ENCODE measurements at regions not wholly inside any gene's neighbourhood (a gene's known extent, or its start where the extent isn't known, plus 50 kb on each side); places are given as distances from the start of the nearest gene placed in this dataset.

DNA sequence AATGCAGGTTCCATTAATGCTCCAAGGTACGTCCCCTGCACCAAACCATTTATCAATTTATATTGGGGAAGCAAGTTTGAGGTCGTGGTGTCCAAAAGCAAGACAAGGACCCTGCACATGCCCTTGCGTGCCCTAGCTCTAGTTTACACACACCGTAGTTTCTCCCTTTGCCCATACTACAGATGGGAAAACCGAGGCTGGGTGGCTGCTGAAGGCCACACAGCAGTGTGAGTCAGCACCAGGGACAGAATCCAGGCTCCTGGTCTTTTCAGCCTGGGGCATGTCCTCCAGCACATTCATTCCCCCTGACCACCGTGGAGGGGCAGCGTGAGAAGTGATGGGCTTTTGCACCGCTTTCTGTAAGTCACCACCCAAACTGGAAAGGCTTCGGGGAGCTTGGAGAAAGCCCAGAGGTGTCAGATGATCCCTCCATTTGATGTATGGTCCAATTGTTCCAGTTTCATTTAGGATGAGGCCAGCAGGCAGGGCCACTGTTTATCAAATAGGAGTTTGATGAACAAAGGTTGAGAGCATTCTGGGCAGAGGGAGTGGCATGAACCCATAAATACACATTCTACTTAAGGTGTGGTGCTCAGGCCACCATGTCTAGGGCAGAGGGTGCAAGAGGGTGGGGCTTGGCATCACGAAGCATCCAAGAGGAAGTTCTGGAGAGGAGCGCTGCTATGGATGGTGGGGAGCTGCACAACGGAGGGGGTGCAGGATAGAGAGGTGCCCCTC is 274.1 kb downstream of the HAUS1 start:
- intact Hi-C loops (cut with DNase I): no loop called here

GRCh38 chr18:46378864-46379207 is 274.7 kb downstream of the HAUS1 start:
- intact Hi-C loops (cut with DNase I): no loop called here
- TF ChIP-seq POLR2AphosphoS5 (IDR thresholded peaks at IDR 0.05; ENCODE audit: insufficient read depth in 1 of 2, low read depth in 1 of 2): no peak
- TF ChIP-seq, protein P1, sequence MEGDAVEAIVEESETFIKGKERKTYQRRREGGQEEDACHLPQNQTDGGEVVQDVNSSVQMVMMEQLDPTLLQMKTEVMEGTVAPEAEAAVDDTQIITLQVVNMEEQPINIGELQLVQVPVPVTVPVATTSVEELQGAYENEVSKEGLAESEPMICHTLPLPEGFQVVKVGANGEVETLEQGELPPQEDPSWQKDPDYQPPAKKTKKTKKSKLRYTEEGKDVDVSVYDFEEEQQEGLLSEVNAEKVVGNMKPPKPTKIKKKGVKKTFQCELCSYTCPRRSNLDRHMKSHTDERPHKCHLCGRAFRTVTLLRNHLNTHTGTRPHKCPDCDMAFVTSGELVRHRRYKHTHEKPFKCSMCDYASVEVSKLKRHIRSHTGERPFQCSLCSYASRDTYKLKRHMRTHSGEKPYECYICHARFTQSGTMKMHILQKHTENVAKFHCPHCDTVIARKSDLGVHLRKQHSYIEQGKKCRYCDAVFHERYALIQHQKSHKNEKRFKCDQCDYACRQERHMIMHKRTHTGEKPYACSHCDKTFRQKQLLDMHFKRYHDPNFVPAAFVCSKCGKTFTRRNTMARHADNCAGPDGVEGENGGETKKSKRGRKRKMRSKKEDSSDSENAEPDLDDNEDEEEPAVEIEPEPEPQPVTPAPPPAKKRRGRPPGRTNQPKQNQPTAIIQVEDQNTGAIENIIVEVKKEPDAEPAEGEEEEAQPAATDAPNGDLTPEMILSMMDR (IDR thresholded peaks at IDR 0.05): no peak
- TF ChIP-seq POLR2A (IDR thresholded peaks at IDR 0.05): no peak

More for the DNA sequence above, 274.1 kb downstream of the HAUS1 start:
- DNase-seq (ENCODE audit: extremely low spot score in 2 of 2): no peak
- Histone ChIP-seq H3K4me3 (no peak overlapping the region), H3K4me1 (no peaks in the 10 kb centered on the region), H3K9me3 (no peaks in the 10 kb centered on the region), H3K27ac (no peak overlapping the region), H3K36me3 (no peaks in the 10 kb centered on the region), H3K27me3 (no peaks in the 10 kb centered on the region)
- TF ChIP-seq, protein P1 (IDR thresholded peaks at IDR 0.05): no peak
- TF ChIP-seq POLR2AphosphoS5 (IDR thresholded peaks at IDR 0.05; ENCODE audit: insufficient read depth in 1 of 2, low read depth in 1 of 2) (no peak), POLR2A (IDR thresholded peaks at IDR 0.05) (no peak)

DNA sequence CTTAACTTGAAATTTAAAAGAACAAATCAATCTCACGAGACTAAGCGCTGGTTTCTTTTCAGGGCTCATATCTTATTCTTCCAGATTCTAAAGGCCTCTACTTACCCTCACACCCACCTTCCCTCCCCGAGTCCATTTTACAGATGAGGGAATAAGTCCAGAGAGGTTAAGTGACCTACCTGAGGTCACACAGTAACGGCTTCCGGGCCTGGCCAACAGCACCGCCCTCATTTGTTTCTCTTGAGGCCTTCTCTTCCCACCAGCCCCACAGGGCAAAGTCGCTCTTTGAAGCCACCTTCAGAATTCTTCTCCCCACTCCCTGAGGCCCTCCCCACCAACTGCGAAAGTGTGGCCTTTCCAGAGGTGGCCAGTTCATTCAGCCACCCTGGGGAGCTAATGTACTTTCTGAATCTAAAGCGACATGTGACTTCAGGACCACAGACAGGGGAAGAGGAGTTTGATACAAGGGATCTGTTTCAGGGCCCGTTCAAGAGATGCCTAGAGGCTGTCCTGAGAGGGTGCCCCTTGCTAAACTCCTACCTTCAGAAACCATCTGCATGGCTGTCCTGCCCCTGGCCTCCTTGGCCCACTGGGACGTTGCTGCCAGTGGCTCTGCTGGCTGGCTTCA is 275.3 kb downstream of the HAUS1 start:
- Histone ChIP-seq H3K9me3 (no peaks in the 10 kb centered on the region), H3K27ac (no peak overlapping the region), H3K36me3 (no peaks in the 10 kb centered on the region), H3K4me1 (no peaks in the 10 kb centered on the region), H3K27me3 (no peaks in the 10 kb centered on the region), H3K4me3 (no peak overlapping the region)
- no peak for TF ChIP-seq POLR2A (IDR thresholded peaks at IDR 0.05)
- no peak for TF ChIP-seq POLR2AphosphoS5 (IDR thresholded peaks at IDR 0.05; ENCODE audit: insufficient read depth in 1 of 2, low read depth in 1 of 2)
- TF ChIP-seq, protein P1 (IDR thresholded peaks at IDR 0.05): no peak
- DNase-seq (ENCODE audit: extremely low spot score in 2 of 2): no peak
- intact Hi-C loops (cut with DNase I): no loop called here

More at GRCh38 chr18:46378864-46379207, 274.7 kb downstream of the HAUS1 start:
- no peak overlapping the region for H3K27ac ChIP-seq
- no peaks in the 10 kb centered on the region for H3K27me3 ChIP-seq
- no peaks in the 10 kb centered on the region for H3K36me3 ChIP-seq
- no peak for DNase-seq (ENCODE audit: extremely low spot score in 2 of 2)
- H3K4me3 ChIP-seq: no peak overlapping the region
- no peaks in the 10 kb centered on the region for H3K4me1 ChIP-seq
- no peaks in the 10 kb centered on the region for H3K9me3 ChIP-seq

- H3K27me3 ChIP-seq: no peaks in the 10 kb centered on the region
- intact Hi-C loops (cut with DNase I): no loop called here
- no peaks in the 10 kb centered on the region for H3K36me3 ChIP-seq
- no peak for DNase-seq (ENCODE audit: extremely low spot score in 2 of 2)
- TF ChIP-seq POLR2A (IDR thresholded peaks at IDR 0.05): no peak
- TF ChIP-seq, protein P1 (IDR thresholded peaks at IDR 0.05): no peak
- TF ChIP-seq POLR2AphosphoS5 (IDR thresholded peaks at IDR 0.05; ENCODE audit: insufficient read depth in 1 of 2, low read depth in 1 of 2): no peak
- H3K4me1 ChIP-seq: peaks cover 14% of the 10 kb centered on the region
- no peaks in the 10 kb centered on the region for H3K9me3 ChIP-seq
- no peak overlapping the region for H3K27ac ChIP-seq
- H3K4me3 ChIP-seq: no peak overlapping the region
These were observed 271.9 kb downstream of the LOXHD1 start for GRCh38 chr18:46385124-46385523.

DNA sequence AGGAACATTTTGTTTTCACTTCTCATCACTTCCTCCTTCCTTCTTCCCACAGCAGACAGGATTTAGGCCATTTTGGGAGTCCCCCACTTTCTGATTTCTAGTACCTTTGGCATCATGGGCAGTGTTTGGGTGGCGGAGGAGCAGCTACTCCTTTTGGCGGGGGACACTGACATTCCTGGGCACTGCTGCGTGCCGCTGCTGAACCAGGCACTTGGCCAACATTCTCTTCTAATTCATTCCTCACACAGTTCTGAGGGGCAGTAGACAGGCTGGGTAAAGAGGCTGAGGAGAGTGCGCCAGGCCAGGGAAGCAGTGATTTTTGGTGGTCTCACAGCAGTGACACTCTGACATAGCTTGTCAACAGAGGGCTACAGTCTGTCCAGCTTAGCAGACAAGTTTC is 270.2 kb downstream of the LOXHD1 start:
- no peaks in the 10 kb centered on the region for H3K27me3 ChIP-seq
- H3K36me3 ChIP-seq: no peaks in the 10 kb centered on the region
- no peaks in the 10 kb centered on the region for H3K9me3 ChIP-seq
- intact Hi-C loops (cut with DNase I): no loop called here
- no peak for TF ChIP-seq POLR2A (IDR thresholded peaks at IDR 0.05)
- TF ChIP-seq, protein P1 (IDR thresholded peaks at IDR 0.05): no peak
- no peak for TF ChIP-seq POLR2AphosphoS5 (IDR thresholded peaks at IDR 0.05; ENCODE audit: insufficient read depth in 1 of 2, low read depth in 1 of 2)
- no peak overlapping the region for H3K4me3 ChIP-seq
- H3K4me1 ChIP-seq: peaks cover 14% of the 10 kb centered on the region
- H3K27ac ChIP-seq: no peak overlapping the region
- no peak for DNase-seq (ENCODE audit: extremely low spot score in 2 of 2)

Measured in vagina (tissue), 2 donors.